ENCODE measurements at regions not wholly inside any gene's neighbourhood (a gene's known extent, or its start where the extent isn't known, plus 50 kb on each side); places are given as distances from the start of the nearest gene placed in this dataset.
"Not testable (repeated sequence)": the region's sequence is repeated elsewhere in the genome, so short reads cannot be mapped to it uniquely, and the experiment has no call there.

- no peak overlapping the region for H3K4ac ChIP-seq (ENCODE audit: low read depth, low read length)
- H3K27ac ChIP-seq (ENCODE audit: low read depth, low read length): no peak overlapping the region
- H3K18ac ChIP-seq (ENCODE audit: low read length): no peak overlapping the region
- H3K4me3 ChIP-seq (ENCODE audit: low read length): no peak overlapping the region
- H3K36me3 ChIP-seq (ENCODE audit: control insufficient read depth, insufficient read depth, low read length): no peaks in the 10 kb centered on the region
- no peak overlapping the region for H2BK15ac ChIP-seq (replicated peaks; ENCODE audit: low read depth)
- no peak overlapping the region for H3K23ac ChIP-seq (ENCODE audit: low read length)
- no peak overlapping the region for H3K9ac ChIP-seq (ENCODE audit: low read length)
- H3K4me2 ChIP-seq (ENCODE audit: low read length): no peak overlapping the region
- no peak overlapping the region for H4K5ac ChIP-seq (ENCODE audit: low read length)
- DNase-seq: no peak
- no peaks in the 10 kb centered on the region for H3K4me1 ChIP-seq (ENCODE audit: control insufficient read depth, low read depth, low read length)
- no peaks in the 10 kb centered on the region for H3K79me2 ChIP-seq (ENCODE audit: control insufficient read depth, insufficient read depth, low read length)
- no peak overlapping the region for H4K8ac ChIP-seq (ENCODE audit: low read depth, low read length)
- no peak overlapping the region for H2BK5ac ChIP-seq (ENCODE audit: low read length)
- H3K79me1 ChIP-seq (ENCODE audit: low read length): no peaks in the 10 kb centered on the region
- no peak overlapping the region for H2AK5ac ChIP-seq (ENCODE audit: low read length)
- H3K56ac ChIP-seq (ENCODE audit: low read length): no peak overlapping the region
- WGBS (ENCODE audit: extremely low coverage, insufficient coverage, low lambda C conversion rate): no CpG with 5 or more reads among the region's 3 CpGs
- H2BK120ac ChIP-seq (ENCODE audit: low read depth, low read length): no peak overlapping the region
- no peaks in the 10 kb centered on the region for H3K27me3 ChIP-seq (ENCODE audit: insufficient read depth, low read length, poor library complexity)
Observed at GRCh38 chr2:22175003-22175402, 1051.2 kb downstream of the TDRD15 start.

GRCh38 chr2:22185251-22185650, 1061.5 kb downstream of the TDRD15 start:
- Histone ChIP-seq H3K4ac (ENCODE audit: low read depth, low read length) (no peak overlapping the region), H3K4me1 (ENCODE audit: control insufficient read depth, low read depth, low read length) (no peaks in the 10 kb centered on the region), H3K56ac (ENCODE audit: low read length) (no peak overlapping the region), H3K79me2 (ENCODE audit: control insufficient read depth, insufficient read depth, low read length) (no peaks in the 10 kb centered on the region), H2BK5ac (ENCODE audit: low read length) (no peak overlapping the region), H2BK120ac (ENCODE audit: low read depth, low read length) (no peak overlapping the region), H3K4me2 (ENCODE audit: low read length) (no peak overlapping the region), H3K4me3 (ENCODE audit: low read length) (no peak overlapping the region), H2AK5ac (ENCODE audit: low read length) (no peak overlapping the region), H3K18ac (ENCODE audit: low read length) (no peak overlapping the region), H3K79me1 (ENCODE audit: low read length) (no peaks in the 10 kb centered on the region), H3K23ac (ENCODE audit: low read length) (no peak overlapping the region), H4K8ac (ENCODE audit: low read depth, low read length) (no peak overlapping the region), H4K5ac (ENCODE audit: low read length) (no peak overlapping the region), H3K27me3 (ENCODE audit: insufficient read depth, low read length, poor library complexity) (no peaks in the 10 kb centered on the region), H3K9ac (ENCODE audit: low read length) (no peak overlapping the region), H3K27ac (ENCODE audit: low read depth, low read length) (no peak overlapping the region), H2BK15ac (replicated peaks; ENCODE audit: low read depth) (no peak overlapping the region), H3K36me3 (ENCODE audit: control insufficient read depth, insufficient read depth, low read length) (no peaks in the 10 kb centered on the region)
- WGBS (ENCODE audit: extremely low coverage, insufficient coverage, low lambda C conversion rate): no CpG with 5 or more reads among the region's 2 CpGs
- no peak for DNase-seq

- not testable (repeated sequence) for H3K4me3 ChIP-seq (ENCODE audit: low read length); H2AK5ac ChIP-seq (ENCODE audit: low read length); H3K27me3 ChIP-seq (ENCODE audit: insufficient read depth, low read length, poor library complexity); H3K4me2 ChIP-seq (ENCODE audit: low read length); H3K27ac ChIP-seq (ENCODE audit: low read depth, low read length); H3K4ac ChIP-seq (ENCODE audit: low read depth, low read length); H3K79me1 ChIP-seq (ENCODE audit: low read length); H2BK15ac ChIP-seq (replicated peaks; ENCODE audit: low read depth); H2BK120ac ChIP-seq (ENCODE audit: low read depth, low read length); H3K79me2 ChIP-seq (ENCODE audit: control insufficient read depth, insufficient read depth, low read length); H3K56ac ChIP-seq (ENCODE audit: low read length); H3K23ac ChIP-seq (ENCODE audit: low read length); H3K9ac ChIP-seq (ENCODE audit: low read length); H2BK5ac ChIP-seq (ENCODE audit: low read length); H4K8ac ChIP-seq (ENCODE audit: low read depth, low read length); DNase-seq; H4K5ac ChIP-seq (ENCODE audit: low read length); H3K18ac ChIP-seq (ENCODE audit: low read length); H3K4me1 ChIP-seq (ENCODE audit: control insufficient read depth, low read depth, low read length); H3K36me3 ChIP-seq (ENCODE audit: control insufficient read depth, insufficient read depth, low read length)
- no CpG with 5 or more reads among the region's 38 CpGs for WGBS (ENCODE audit: extremely low coverage, insufficient coverage, low lambda C conversion rate)
Observed at GRCh38 chr2:22186261-22186828, 1062.6 kb downstream of the TDRD15 start.

- H3K27me3 ChIP-seq (ENCODE audit: insufficient read depth, low read length, poor library complexity): no peaks in the 10 kb centered on the region
- no peak overlapping the region for H3K4me2 ChIP-seq (ENCODE audit: low read length)
- no peak for DNase-seq
- no peaks in the 10 kb centered on the region for H3K4me1 ChIP-seq (ENCODE audit: control insufficient read depth, low read depth, low read length)
- no peak overlapping the region for H3K9ac ChIP-seq (ENCODE audit: low read length)
- H4K5ac ChIP-seq (ENCODE audit: low read length): no peak overlapping the region
- no peak overlapping the region for H3K18ac ChIP-seq (ENCODE audit: low read length)
- no peak overlapping the region for H4K8ac ChIP-seq (ENCODE audit: low read depth, low read length)
- no CpG with 5 or more reads among the region's 1 CpG for WGBS (ENCODE audit: extremely low coverage, insufficient coverage, low lambda C conversion rate)
- H3K56ac ChIP-seq (ENCODE audit: low read length): no peak overlapping the region
- H3K36me3 ChIP-seq (ENCODE audit: control insufficient read depth, insufficient read depth, low read length): no peaks in the 10 kb centered on the region
- H2BK5ac ChIP-seq (ENCODE audit: low read length): no peak overlapping the region
- H3K4me3 ChIP-seq (ENCODE audit: low read length): no peak overlapping the region
- no peaks in the 10 kb centered on the region for H3K79me2 ChIP-seq (ENCODE audit: control insufficient read depth, insufficient read depth, low read length)
- no peak overlapping the region for H2BK15ac ChIP-seq (replicated peaks; ENCODE audit: low read depth)
- H3K4ac ChIP-seq (ENCODE audit: low read depth, low read length): no peak overlapping the region
- H3K27ac ChIP-seq (ENCODE audit: low read depth, low read length): no peak overlapping the region
- no peak overlapping the region for H2AK5ac ChIP-seq (ENCODE audit: low read length)
- no peak overlapping the region for H2BK120ac ChIP-seq (ENCODE audit: low read depth, low read length)
- no peaks in the 10 kb centered on the region for H3K79me1 ChIP-seq (ENCODE audit: low read length)
- no peak overlapping the region for H3K23ac ChIP-seq (ENCODE audit: low read length)
Observed at GRCh38 chr2:22189893-22190480, 1066.2 kb downstream of the TDRD15 start.

GRCh38 chr2:22194218-22194617, 1070.5 kb downstream of the TDRD15 start:
- H3K56ac ChIP-seq (ENCODE audit: low read length): no peak overlapping the region
- H3K18ac ChIP-seq (ENCODE audit: low read length): no peak overlapping the region
- no peaks in the 10 kb centered on the region for H3K36me3 ChIP-seq (ENCODE audit: control insufficient read depth, insufficient read depth, low read length)
- no CpG with 5 or more reads among the region's 1 CpG for WGBS (ENCODE audit: extremely low coverage, insufficient coverage, low lambda C conversion rate)
- H4K8ac ChIP-seq (ENCODE audit: low read depth, low read length): no peak overlapping the region
- no peaks in the 10 kb centered on the region for H3K79me2 ChIP-seq (ENCODE audit: control insufficient read depth, insufficient read depth, low read length)
- no peaks in the 10 kb centered on the region for H3K4me1 ChIP-seq (ENCODE audit: control insufficient read depth, low read depth, low read length)
- no peak overlapping the region for H3K9ac ChIP-seq (ENCODE audit: low read length)
- H3K4me3 ChIP-seq (ENCODE audit: low read length): no peak overlapping the region
- H4K5ac ChIP-seq (ENCODE audit: low read length): no peak overlapping the region
- H2AK5ac ChIP-seq (ENCODE audit: low read length): no peak overlapping the region
- no peak overlapping the region for H3K27ac ChIP-seq (ENCODE audit: low read depth, low read length)
- no peak overlapping the region for H3K4ac ChIP-seq (ENCODE audit: low read depth, low read length)
- no peak overlapping the region for H3K23ac ChIP-seq (ENCODE audit: low read length)
- DNase-seq: no peak
- H3K27me3 ChIP-seq (ENCODE audit: insufficient read depth, low read length, poor library complexity): no peaks in the 10 kb centered on the region
- H3K79me1 ChIP-seq (ENCODE audit: low read length): no peaks in the 10 kb centered on the region
- H2BK5ac ChIP-seq (ENCODE audit: low read length): no peak overlapping the region
- H2BK120ac ChIP-seq (ENCODE audit: low read depth, low read length): no peak overlapping the region
- no peak overlapping the region for H3K4me2 ChIP-seq (ENCODE audit: low read length)
- no peak overlapping the region for H2BK15ac ChIP-seq (replicated peaks; ENCODE audit: low read depth)

GRCh38 chr2:22196806-22197205, 1073.0 kb downstream of the TDRD15 start:
- Histone ChIP-seq H3K79me1 (ENCODE audit: low read length) (no peaks in the 10 kb centered on the region), H3K4me1 (ENCODE audit: control insufficient read depth, low read depth, low read length) (no peaks in the 10 kb centered on the region), H3K18ac (ENCODE audit: low read length) (no peak overlapping the region), H2AK5ac (ENCODE audit: low read length) (no peak overlapping the region), H2BK5ac (ENCODE audit: low read length) (no peak overlapping the region), H2BK15ac (replicated peaks; ENCODE audit: low read depth) (no peak overlapping the region), H3K27me3 (ENCODE audit: insufficient read depth, low read length, poor library complexity) (no peaks in the 10 kb centered on the region), H2BK120ac (ENCODE audit: low read depth, low read length) (no peak overlapping the region), H4K8ac (ENCODE audit: low read depth, low read length) (no peak overlapping the region), H3K4me3 (ENCODE audit: low read length) (no peak overlapping the region), H3K4me2 (ENCODE audit: low read length) (no peak overlapping the region), H3K56ac (ENCODE audit: low read length) (no peak overlapping the region), H3K23ac (ENCODE audit: low read length) (no peak overlapping the region), H3K9ac (ENCODE audit: low read length) (no peak overlapping the region), H3K79me2 (ENCODE audit: control insufficient read depth, insufficient read depth, low read length) (no peaks in the 10 kb centered on the region), H3K4ac (ENCODE audit: low read depth, low read length) (no peak overlapping the region), H3K27ac (ENCODE audit: low read depth, low read length) (no peak overlapping the region), H3K36me3 (ENCODE audit: control insufficient read depth, insufficient read depth, low read length) (no peaks in the 10 kb centered on the region), H4K5ac (ENCODE audit: low read length) (no peak overlapping the region)
- no CpG with 5 or more reads among the region's 2 CpGs for WGBS (ENCODE audit: extremely low coverage, insufficient coverage, low lambda C conversion rate)
- no peak for DNase-seq
